CD4-positive, alpha-beta T cell (primary cell): ENCODE measurements at regions not wholly inside any gene's neighbourhood (a gene's known extent, or its start where the extent isn't known, plus 50 kb on each side); places are given as distances from the start of the nearest gene placed in this dataset.

Experiments used
- ATAC-seq: fragments of 200-7000 bp; cut with Tn5 transposase; one replicate; pipeline ENCODE4 v1.10.0; 2022; ENCODE audit warnings: mild to moderate bottlenecking; ENCODE audit not compliant: poor library complexity
- CTCF ChIA-PET: fragments of 350-600 bp; sonication (Branson Sonifier 250); formaldehyde crosslinking; loops from one replicate; lab custom pipeline; 2021; ENCODE audit warnings: antibody characterized with exemption, inconsistent platforms; lab: Charles Lee
- POLR2A ChIA-PET: fragments of 350-600 bp; sonication (Branson Sonifier 250); formaldehyde crosslinking; loops from one replicate; lab custom pipeline; 2021; ENCODE audit warnings: antibody characterized with exemption, inconsistent platforms; lab: Charles Lee
- DNase-seq, 14 experiments: peaks; one replicate each; pipeline ENCODE4 v3.0.0-alpha.2; 2013 to 2020; ENCODE audit warnings: mixed read lengths in 2 of 14
- H3K27ac ChIP-seq, 2 donors: one replicate each; pipeline versions ENCODE4 v1.5.1 to v1.7.0; 2013; ENCODE audit warnings: low read length in 2 of 2, low read depth in 1 of 2, mild to moderate bottlenecking in 1 of 2
- H3K27me3 ChIP-seq, 2 experiments: 1 replicate in 1 of 2; 2 replicates in 1 of 2; pipeline versions ENCODE4 v1.6.1 to v1.7.0; 2013; ENCODE audit warnings: low read length in 2 of 2, control low read depth in 1 of 2, mild to moderate bottlenecking in 1 of 2, moderate library complexity in 1 of 2; ENCODE audit not compliant: insufficient read depth in 2 of 2, control insufficient read depth in 1 of 2
- H3K36me3 ChIP-seq: one replicate; pipeline ENCODE4 v1.6.1; 2013; ENCODE audit warnings: low read length, control low read depth; ENCODE audit not compliant: insufficient read depth
- H3K4me1 ChIP-seq: one replicate; pipeline ENCODE4 v1.6.1; 2013; ENCODE audit warnings: low read length, control low read depth; ENCODE audit not compliant: insufficient read depth
- H3K4me3 ChIP-seq: one replicate; pipeline ENCODE4 v1.5.1; 2013; ENCODE audit warnings: mild to moderate bottlenecking, low read length, moderate library complexity
- H3K9me3 ChIP-seq, 2 experiments: 1 replicate in 1 of 2; 2 replicates in 1 of 2; pipeline versions ENCODE4 v1.6.1 to v1.7.0; 2013; ENCODE audit warnings: low read length in 2 of 2, mild to moderate bottlenecking in 2 of 2, control low read depth in 1 of 2, moderate library complexity in 1 of 2; ENCODE audit not compliant: control insufficient read depth in 1 of 2, insufficient read depth in 1 of 2
- H3K27ac Mint-ChIP-seq: one replicate; pipeline ENCODE4 v1.8.0; 2020; ENCODE audit warnings: mixed read lengths
- H3K27me3 Mint-ChIP-seq: one replicate; pipeline ENCODE4 v1.8.0; 2021; ENCODE audit warnings: mixed read lengths
- H3K36me3 Mint-ChIP-seq: one replicate; pipeline ENCODE4 v1.8.0; 2021; ENCODE audit warnings: low read depth, mixed read lengths
- H3K4me1 Mint-ChIP-seq: one replicate; pipeline ENCODE4 v1.8.0; 2021; ENCODE audit warnings: low read depth, mixed read lengths
- H3K4me3 Mint-ChIP-seq: one replicate; pipeline ENCODE4 v1.8.0; 2020; ENCODE audit warnings: mild to moderate bottlenecking, mixed read lengths
- H3K9me3 Mint-ChIP-seq: one replicate; pipeline ENCODE4 v1.8.0; 2020; ENCODE audit warnings: mixed read lengths
- intact Hi-C, 2 experiments: fragments of 100-400 bp; cut with DNase I in 1 of 2; cut with micrococcal nuclease in 1 of 2; formaldehyde crosslinking; loops; one replicate each; pipeline versions ENCODE4 v1.15.1 to v1.9.0; 2023 to 2025; cut with DNase I, micrococcal nuclease
- TF ChIP-seq, protein P1 (sequence below): fragments of 200-600 bp; IDR thresholded peaks from one replicate; pipeline ENCODE4 v1.8.0; 2022; ENCODE audit warnings: antibody characterized with exemption, mild to moderate bottlenecking

DNA sequence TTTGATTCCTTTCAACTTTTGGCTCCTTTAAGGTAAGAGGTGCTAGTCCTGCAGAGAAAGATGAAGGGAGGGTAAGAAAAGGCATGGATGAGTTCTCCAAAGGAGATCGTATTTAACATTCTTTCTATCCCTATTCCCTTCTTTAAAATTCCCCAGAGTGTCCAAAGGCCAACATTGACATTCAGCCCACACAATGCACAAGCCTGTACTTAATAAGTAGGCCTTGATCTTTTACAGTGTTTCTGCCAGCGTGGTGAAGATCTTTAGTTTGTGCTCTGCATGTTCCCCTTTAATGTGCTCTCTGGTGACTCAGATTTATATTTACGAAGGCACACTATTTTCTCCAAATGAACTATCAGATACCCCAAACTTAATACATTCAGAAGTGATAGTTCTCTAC lies 582.5 kb upstream of the RGS18 start:
- H3K9me3 Mint-ChIP-seq = peaks cover 10% of the 10 kb centered on the region
- H3K36me3 Mint-ChIP-seq = no peaks in the 10 kb centered on the region
- H3K27ac Mint-ChIP-seq = no peak overlapping the region
- Histone ChIP-seq H3K4me1 (no peaks in the 10 kb centered on the region), H3K27ac (no peak overlapping the region), H3K4me3 (no peak overlapping the region), H3K9me3 (no peaks in the 10 kb centered on the region), H3K27me3 (no peaks in the 10 kb centered on the region), H3K36me3 (no peaks in the 10 kb centered on the region)
- CTCF ChIA-PET = no interaction called here
- no peaks in the 10 kb centered on the region for H3K4me1 Mint-ChIP-seq
- ATAC-seq (no peak), DNase-seq (no peak)
- no peaks in the 10 kb centered on the region for H3K27me3 Mint-ChIP-seq
- intact Hi-C loops = no loop called here
- POLR2A ChIA-PET = no interaction called here
- no peak overlapping the region for H3K4me3 Mint-ChIP-seq
- TF ChIP-seq, protein P1, sequence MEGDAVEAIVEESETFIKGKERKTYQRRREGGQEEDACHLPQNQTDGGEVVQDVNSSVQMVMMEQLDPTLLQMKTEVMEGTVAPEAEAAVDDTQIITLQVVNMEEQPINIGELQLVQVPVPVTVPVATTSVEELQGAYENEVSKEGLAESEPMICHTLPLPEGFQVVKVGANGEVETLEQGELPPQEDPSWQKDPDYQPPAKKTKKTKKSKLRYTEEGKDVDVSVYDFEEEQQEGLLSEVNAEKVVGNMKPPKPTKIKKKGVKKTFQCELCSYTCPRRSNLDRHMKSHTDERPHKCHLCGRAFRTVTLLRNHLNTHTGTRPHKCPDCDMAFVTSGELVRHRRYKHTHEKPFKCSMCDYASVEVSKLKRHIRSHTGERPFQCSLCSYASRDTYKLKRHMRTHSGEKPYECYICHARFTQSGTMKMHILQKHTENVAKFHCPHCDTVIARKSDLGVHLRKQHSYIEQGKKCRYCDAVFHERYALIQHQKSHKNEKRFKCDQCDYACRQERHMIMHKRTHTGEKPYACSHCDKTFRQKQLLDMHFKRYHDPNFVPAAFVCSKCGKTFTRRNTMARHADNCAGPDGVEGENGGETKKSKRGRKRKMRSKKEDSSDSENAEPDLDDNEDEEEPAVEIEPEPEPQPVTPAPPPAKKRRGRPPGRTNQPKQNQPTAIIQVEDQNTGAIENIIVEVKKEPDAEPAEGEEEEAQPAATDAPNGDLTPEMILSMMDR = no peak

DNA sequence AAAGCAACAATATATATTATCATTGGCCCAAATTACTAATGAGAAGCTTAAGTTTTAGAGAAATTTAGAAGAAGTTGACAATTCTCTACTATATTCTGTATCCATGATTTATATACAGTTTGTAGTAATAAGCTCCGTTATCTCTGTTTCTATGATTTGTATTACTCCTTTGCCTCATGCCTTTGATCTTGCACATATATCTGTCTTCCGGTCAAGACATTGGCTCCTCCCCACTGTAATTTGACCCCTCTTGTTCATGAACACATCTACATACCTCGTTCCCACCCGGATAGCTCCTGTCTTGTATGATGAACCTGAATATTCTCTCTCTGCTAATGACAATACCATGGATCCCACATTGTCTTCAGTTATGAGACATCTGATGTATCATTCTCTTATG lies 581.0 kb upstream of the RGS18 start:
- peaks cover 10% of the 10 kb centered on the region for H3K9me3 Mint-ChIP-seq
- CTCF ChIA-PET = no interaction called here

DNA sequence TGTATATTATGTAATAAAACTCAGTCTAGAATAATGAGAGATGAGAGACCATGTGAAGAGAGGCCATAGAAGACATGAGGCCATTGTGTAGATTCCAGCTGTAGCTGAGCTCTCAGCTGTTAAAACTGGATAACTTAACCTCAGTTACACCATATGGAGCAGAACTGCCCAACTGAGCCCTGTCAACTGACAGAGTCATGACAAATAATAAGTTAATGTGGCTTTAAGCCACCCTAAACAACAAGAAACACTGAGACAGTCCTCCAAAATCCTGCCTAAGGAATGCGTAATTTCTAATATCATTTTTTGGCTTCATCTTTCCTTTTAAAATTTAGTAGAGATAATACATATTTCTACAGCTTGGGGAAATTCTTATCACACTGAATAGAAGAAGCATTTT lies 580.0 kb upstream of the RGS18 start:
- H3K4me1 ChIP-seq = no peaks in the 10 kb centered on the region
- ATAC-seq = no peak
- POLR2A ChIA-PET = no interaction called here

More for the DNA sequence above, 581.0 kb upstream of the RGS18 start:
- Mint-ChIP-seq H3K36me3 (no peaks in the 10 kb centered on the region), H3K27ac (no peak overlapping the region), H3K4me3 (no peak overlapping the region), H3K4me1 (no peaks in the 10 kb centered on the region), H3K27me3 (no peaks in the 10 kb centered on the region)
- TF ChIP-seq, protein P1 = no peak
- H3K4me1 ChIP-seq = no peaks in the 10 kb centered on the region
- H3K27ac ChIP-seq = no peak overlapping the region
- H3K27me3 ChIP-seq = no peaks in the 10 kb centered on the region
- intact Hi-C loops = no loop called here
- ATAC-seq (no peak), DNase-seq (no peak)
- no peaks in the 10 kb centered on the region for H3K36me3 ChIP-seq
- POLR2A ChIA-PET = no interaction called here
- H3K4me3 ChIP-seq = no peak overlapping the region
- H3K9me3 ChIP-seq = no peaks in the 10 kb centered on the region

More for the DNA sequence above, 580.0 kb upstream of the RGS18 start:
- no peaks in the 10 kb centered on the region for H3K27me3 Mint-ChIP-seq
- H3K4me3 Mint-ChIP-seq = no peak overlapping the region
- no peaks in the 10 kb centered on the region for H3K4me1 Mint-ChIP-seq
- no peak overlapping the region for H3K4me3 ChIP-seq
- no peak overlapping the region for H3K27ac Mint-ChIP-seq
- CTCF ChIA-PET = no interaction called here
- no peaks in the 10 kb centered on the region for H3K36me3 ChIP-seq
- H3K9me3 Mint-ChIP-seq = peaks cover 10% of the 10 kb centered on the region
- TF ChIP-seq, protein P1 = no peak
- no peak overlapping the region for H3K27ac ChIP-seq
- no peak for DNase-seq
- no peaks in the 10 kb centered on the region for H3K27me3 ChIP-seq
- intact Hi-C loops = no loop called here
- no peaks in the 10 kb centered on the region for H3K36me3 Mint-ChIP-seq
- no peaks in the 10 kb centered on the region for H3K9me3 ChIP-seq
